Osteocyte (in vitro differentiated cells): ENCODE measurements at regions not wholly inside any gene's neighbourhood (a gene's known extent, or its start where the extent isn't known, plus 50 kb on each side); places are given as distances from the start of the nearest gene placed in this dataset.

Experiments
- DNase-seq: peaks from one replicate; pipeline ENCODE4 v3.0.0; 2021; ENCODE audit warnings: mixed read lengths; ENCODE audit not compliant: unreplicated experiment; ENCODE audit errors: extremely low spot score
- H3K27ac Mint-ChIP-seq: one replicate; pipeline ENCODE4 v1.8.0; 2021; ENCODE audit warnings: mild to moderate bottlenecking, mixed read lengths; ENCODE audit not compliant: unreplicated experiment
- H3K27me3 Mint-ChIP-seq: one replicate; pipeline ENCODE4 v1.8.0; 2021; ENCODE audit warnings: mixed read lengths; ENCODE audit not compliant: unreplicated experiment
- H3K36me3 Mint-ChIP-seq: one replicate; pipeline ENCODE4 v1.8.0; 2021; ENCODE audit warnings: mixed read lengths; ENCODE audit not compliant: unreplicated experiment
- H3K4me1 Mint-ChIP-seq: one replicate; pipeline ENCODE4 v1.8.0; 2021; ENCODE audit warnings: mixed read lengths; ENCODE audit not compliant: unreplicated experiment
- H3K4me3 Mint-ChIP-seq: one replicate; pipeline ENCODE4 v1.8.0; 2021; ENCODE audit warnings: mild to moderate bottlenecking, moderate library complexity, mixed read lengths; ENCODE audit not compliant: unreplicated experiment
- H3K9me3 Mint-ChIP-seq: one replicate; pipeline ENCODE4 v1.8.0; 2021; ENCODE audit warnings: mixed read lengths; ENCODE audit not compliant: unreplicated experiment
- TF ChIP-seq, protein P1 (sequence below): fragments of 200-600 bp; sonication (generic); IDR thresholded peaks from 2 replicates; pipeline ENCODE4 v1.5.0; 2021; ENCODE audit warnings: antibody characterized with exemption, mild to moderate bottlenecking, moderate library complexity

DNA sequence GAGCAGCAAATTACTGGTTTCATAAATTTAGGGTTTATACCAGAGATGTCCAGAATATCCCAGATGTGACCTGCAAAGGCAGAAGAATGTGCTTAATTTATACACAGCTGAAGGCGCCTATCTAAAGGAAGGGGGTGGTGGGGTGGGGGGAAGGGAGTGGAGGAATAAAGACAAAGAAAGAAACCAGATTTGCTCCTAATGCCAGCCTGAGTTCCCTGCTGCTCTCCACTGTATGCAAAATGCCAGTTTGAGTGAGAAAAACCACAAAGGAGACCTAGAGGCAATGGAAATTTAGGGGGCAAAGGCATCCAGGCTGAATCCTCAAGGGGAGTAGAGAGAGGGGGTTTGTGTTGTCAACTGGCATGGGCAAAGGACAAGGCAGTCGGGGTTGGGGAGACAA is 161.5 kb upstream of the TOX3 start:
- Mint-ChIP-seq H3K27me3 (no peaks in the 10 kb centered on the region), H3K4me1 (no peaks in the 10 kb centered on the region), H3K36me3 (no peaks in the 10 kb centered on the region), H3K9me3 (no peaks in the 10 kb centered on the region), H3K4me3 (no peak overlapping the region), H3K27ac (no peak overlapping the region)
- no peak for DNase-seq
- TF ChIP-seq, protein P1, sequence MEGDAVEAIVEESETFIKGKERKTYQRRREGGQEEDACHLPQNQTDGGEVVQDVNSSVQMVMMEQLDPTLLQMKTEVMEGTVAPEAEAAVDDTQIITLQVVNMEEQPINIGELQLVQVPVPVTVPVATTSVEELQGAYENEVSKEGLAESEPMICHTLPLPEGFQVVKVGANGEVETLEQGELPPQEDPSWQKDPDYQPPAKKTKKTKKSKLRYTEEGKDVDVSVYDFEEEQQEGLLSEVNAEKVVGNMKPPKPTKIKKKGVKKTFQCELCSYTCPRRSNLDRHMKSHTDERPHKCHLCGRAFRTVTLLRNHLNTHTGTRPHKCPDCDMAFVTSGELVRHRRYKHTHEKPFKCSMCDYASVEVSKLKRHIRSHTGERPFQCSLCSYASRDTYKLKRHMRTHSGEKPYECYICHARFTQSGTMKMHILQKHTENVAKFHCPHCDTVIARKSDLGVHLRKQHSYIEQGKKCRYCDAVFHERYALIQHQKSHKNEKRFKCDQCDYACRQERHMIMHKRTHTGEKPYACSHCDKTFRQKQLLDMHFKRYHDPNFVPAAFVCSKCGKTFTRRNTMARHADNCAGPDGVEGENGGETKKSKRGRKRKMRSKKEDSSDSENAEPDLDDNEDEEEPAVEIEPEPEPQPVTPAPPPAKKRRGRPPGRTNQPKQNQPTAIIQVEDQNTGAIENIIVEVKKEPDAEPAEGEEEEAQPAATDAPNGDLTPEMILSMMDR, result no peak

DNA sequence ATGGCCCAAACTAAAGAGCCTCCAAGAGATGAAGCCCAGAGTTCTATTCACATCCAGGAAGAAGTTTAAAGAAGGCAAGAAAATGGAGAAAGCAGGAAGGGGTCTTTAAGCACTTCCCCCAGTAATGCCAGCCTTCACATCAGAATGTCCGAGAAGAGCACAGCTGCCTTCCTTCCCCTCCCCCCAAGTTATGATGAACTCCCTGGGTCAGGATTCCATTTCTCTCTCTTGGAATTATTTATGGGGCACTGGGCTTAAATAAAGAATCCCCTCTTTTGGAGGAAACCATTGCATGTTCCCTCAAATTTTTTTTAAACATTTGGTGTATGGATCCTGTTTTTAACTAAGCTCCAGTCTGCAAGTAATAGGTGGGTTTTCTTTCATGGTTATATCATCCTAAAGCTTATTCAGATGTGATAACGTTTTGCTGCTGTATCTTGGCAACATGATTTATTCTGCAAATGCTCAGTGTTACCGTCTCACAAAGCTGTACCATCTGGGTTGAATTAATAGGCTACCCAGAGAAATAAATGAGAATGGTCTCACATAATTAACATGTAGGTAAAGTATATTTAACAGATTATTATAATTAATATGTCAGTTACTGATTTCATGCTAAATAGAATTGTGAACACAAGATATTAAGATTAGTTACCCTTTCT is 160.9 kb upstream of the TOX3 start:
- H3K4me1 Mint-ChIP-seq, result no peaks in the 10 kb centered on the region
- TF ChIP-seq, protein P1, result no peak
- no peaks in the 10 kb centered on the region for H3K27me3 Mint-ChIP-seq
- no peak for DNase-seq
- H3K36me3 Mint-ChIP-seq, result no peaks in the 10 kb centered on the region
- no peak overlapping the region for H3K4me3 Mint-ChIP-seq
- no peaks in the 10 kb centered on the region for H3K9me3 Mint-ChIP-seq
- no peak overlapping the region for H3K27ac Mint-ChIP-seq

DNA sequence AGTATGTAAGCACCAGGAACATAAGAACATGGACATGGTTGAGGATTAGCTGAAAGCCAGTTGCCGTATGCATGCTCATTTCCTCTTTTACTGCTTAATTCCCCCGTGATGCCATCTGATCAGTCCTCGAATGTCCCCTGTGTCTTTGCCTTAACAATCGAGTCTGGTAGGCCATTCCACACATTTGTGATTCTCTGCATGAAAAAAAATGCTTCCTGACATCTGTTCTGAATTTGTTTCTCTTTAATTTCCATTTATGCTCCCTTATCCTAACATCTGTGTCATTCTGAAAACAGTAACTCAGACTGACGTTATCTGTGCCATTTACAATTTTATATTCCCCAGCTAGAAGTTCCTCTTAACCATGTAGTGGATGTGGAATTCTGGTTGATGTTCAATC is 158.2 kb upstream of the TOX3 start:
- no peak overlapping the region for H3K27ac Mint-ChIP-seq
- H3K9me3 Mint-ChIP-seq, result no peaks in the 10 kb centered on the region
- no peaks in the 10 kb centered on the region for H3K36me3 Mint-ChIP-seq
- DNase-seq, result no peak
- H3K4me1 Mint-ChIP-seq, result no peaks in the 10 kb centered on the region
- no peak overlapping the region for H3K4me3 Mint-ChIP-seq
- H3K27me3 Mint-ChIP-seq, result no peaks in the 10 kb centered on the region
- TF ChIP-seq, protein P1, result no peak

DNA sequence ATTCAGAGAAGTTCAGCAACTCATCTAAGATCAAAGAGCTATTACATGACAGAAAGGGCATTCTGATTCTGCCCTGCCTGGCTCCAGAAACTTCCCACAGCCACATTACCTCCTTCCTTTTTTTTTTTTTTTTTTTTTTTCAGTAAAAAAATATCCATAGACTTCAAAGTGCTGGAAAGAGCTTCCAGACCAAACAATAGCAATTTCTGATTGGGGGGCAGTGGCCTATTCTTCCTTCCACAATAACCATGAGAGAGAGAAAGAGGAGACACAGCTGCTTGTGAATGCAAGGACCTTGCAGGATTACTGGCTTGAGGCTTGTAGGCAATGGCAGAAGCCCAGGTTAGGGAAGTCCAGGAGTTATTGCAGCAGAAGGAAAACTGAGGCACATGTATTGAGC is 151.0 kb upstream of the TOX3 start:
- H3K4me3 Mint-ChIP-seq, result no peak overlapping the region
- no peaks in the 10 kb centered on the region for H3K36me3 Mint-ChIP-seq
- H3K27ac Mint-ChIP-seq, result no peak overlapping the region
- TF ChIP-seq, protein P1, result no peak
- H3K9me3 Mint-ChIP-seq, result peaks cover 8% of the 10 kb centered on the region
- no peaks in the 10 kb centered on the region for H3K27me3 Mint-ChIP-seq
- H3K4me1 Mint-ChIP-seq, result no peaks in the 10 kb centered on the region
- no peak for DNase-seq

DNA sequence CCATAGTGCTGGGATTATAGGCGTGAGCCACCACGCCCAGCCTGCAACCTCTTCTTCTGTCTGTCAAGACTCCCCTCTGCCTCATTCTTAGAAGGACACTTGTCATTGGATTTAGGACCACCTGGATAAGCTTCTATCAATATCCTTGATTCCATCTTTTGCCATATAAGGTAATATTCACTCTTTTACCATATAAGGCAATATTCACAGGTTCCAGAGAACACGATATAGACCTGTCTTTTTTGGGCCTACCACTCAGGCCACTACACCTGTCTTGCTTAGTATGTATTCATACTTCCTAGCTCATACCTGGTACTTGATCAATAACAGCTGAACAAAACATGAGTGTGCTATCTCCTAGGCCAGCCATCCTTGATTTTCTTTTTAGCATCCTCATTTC is 149.2 kb upstream of the TOX3 start:
- H3K27me3 Mint-ChIP-seq, result no peaks in the 10 kb centered on the region
- no peak for DNase-seq
- TF ChIP-seq, protein P1, result no peak
- H3K4me1 Mint-ChIP-seq, result no peaks in the 10 kb centered on the region
- peaks cover 23% of the 10 kb centered on the region for H3K9me3 Mint-ChIP-seq
- no peak overlapping the region for H3K27ac Mint-ChIP-seq
- no peaks in the 10 kb centered on the region for H3K36me3 Mint-ChIP-seq
- H3K4me3 Mint-ChIP-seq, result no peak overlapping the region
